IPS-18c (cell line): ENCODE measurements at regions not wholly inside any gene's neighbourhood (a gene's known extent, or its start where the extent isn't known, plus 50 kb on each side); places are given as distances from the start of the nearest gene placed in this dataset.
"Not testable (repeated sequence)": the region's sequence is repeated elsewhere in the genome, so short reads cannot be mapped to it uniquely, and the experiment has no call there.

Experiments used
- H3K4me3 ChIP-seq: 2 replicates; pipeline ENCODE4 v1.7.0; 2013; ENCODE audit warnings: low read depth, mild to moderate bottlenecking, low read length, moderate library complexity; ENCODE audit not compliant: insufficient read depth
- H3K9me3 ChIP-seq: one replicate; pipeline ENCODE4 v1.6.1; 2013; ENCODE audit warnings: mild to moderate bottlenecking, low read length, moderate library complexity; ENCODE audit not compliant: control insufficient read depth, insufficient read depth

DNA sequence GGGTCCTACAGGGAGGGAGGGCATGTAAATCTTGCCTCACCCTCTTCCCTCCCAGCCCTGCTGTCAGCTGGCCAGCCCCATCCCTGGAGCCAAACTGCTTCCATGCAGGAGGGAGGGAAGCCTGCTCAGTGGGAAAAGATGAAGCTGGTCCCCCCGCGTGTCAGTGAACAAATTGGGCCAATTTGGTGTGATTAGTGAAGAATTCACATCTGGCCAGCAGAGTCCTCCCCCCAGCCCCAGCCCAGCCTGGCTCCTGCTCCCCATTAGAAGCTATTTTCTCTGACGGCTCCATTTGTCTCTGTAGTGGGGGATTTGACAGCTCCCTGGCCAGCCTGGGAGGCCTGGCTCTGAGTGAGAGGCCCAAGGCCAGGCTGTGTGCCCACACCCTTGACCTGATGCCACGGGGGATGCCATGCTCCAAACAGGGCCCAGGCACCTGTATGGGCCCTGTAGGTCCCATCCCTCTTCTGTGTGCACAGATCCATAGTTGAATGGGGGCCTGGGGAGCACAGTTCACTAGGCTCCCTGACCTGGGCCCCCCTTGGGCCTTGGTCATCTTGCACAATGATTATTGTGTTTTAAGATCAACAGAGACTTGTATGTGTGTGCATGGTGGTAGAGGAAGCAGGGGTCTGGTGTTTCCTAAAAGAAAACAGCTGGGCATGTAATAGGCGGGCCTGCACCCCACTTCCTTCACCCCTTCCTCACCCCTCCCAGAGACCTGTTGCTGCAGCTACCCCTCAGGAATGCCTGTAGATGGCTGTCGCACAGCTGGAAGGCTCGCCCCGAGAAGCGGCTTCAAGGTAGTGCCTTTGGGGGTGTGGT lies 50.7 kb upstream of the TAC4 start:
- Histone ChIP-seq H3K4me3 (no peak overlapping the region), H3K9me3 (no peaks in the 10 kb centered on the region)

DNA sequence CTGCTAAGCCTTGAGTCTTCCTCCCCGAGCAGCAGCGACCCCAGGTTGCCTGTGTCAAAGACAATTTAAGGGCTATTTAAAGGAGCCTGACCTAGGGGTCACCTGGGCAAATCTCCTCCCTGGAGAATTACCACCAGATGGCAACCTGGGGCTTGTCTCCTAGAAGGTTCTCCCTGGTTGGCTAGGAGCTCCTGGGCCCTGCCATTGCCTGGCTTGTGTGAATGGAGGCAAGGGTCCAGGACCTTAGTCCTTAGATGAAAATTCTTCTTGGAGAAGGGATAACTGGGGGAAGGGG lies 51.3 kb upstream of the TAC4 start:
- H3K4me3 ChIP-seq, result no peak overlapping the region

DNA sequence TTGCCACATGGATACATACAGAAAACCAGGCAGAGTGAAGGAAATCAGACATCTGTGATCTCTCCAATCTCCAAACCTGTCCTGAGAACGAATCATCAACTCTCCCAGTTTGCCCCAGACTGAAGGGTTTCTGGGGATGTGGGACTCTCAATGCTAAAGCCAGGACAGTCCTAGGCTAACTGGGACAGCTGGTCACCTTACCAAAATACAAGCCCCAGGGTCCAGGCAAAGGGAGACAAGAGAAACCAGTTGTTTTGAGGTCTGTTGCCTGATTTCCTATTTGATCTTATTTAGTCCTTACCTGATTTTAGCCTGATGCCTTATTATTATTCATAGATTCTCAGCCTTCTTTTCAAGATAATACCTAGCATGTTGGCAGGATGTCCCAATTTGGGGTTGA lies 51.7 kb upstream of the TAC4 start:
- H3K9me3 ChIP-seq, result no peaks in the 10 kb centered on the region
- no peak overlapping the region for H3K4me3 ChIP-seq

More for the DNA sequence above, 51.3 kb upstream of the TAC4 start:
- no peaks in the 10 kb centered on the region for H3K9me3 ChIP-seq

DNA sequence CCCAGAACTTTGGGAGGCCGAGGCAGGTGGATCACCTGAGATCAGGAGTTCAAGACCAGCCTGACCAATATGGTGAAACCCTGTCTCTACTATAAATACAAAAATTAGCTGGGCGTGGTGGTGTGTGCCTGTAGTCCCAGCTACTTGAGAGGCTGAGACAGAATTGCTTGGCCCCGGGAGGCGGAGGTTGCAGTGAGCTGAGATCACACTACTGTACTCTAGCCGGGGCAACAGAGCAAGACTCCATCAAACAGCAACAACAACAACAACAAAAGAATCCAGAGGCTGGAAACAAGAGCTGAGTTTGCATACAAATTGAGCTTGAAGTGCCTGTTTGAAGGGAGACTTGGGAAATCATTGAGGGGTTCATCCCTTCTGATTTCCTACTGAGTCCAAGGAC lies 52.9 kb upstream of the TAC4 start:
- H3K9me3 ChIP-seq, H3K4me3 ChIP-seq: not testable (repeated sequence)

DNA sequence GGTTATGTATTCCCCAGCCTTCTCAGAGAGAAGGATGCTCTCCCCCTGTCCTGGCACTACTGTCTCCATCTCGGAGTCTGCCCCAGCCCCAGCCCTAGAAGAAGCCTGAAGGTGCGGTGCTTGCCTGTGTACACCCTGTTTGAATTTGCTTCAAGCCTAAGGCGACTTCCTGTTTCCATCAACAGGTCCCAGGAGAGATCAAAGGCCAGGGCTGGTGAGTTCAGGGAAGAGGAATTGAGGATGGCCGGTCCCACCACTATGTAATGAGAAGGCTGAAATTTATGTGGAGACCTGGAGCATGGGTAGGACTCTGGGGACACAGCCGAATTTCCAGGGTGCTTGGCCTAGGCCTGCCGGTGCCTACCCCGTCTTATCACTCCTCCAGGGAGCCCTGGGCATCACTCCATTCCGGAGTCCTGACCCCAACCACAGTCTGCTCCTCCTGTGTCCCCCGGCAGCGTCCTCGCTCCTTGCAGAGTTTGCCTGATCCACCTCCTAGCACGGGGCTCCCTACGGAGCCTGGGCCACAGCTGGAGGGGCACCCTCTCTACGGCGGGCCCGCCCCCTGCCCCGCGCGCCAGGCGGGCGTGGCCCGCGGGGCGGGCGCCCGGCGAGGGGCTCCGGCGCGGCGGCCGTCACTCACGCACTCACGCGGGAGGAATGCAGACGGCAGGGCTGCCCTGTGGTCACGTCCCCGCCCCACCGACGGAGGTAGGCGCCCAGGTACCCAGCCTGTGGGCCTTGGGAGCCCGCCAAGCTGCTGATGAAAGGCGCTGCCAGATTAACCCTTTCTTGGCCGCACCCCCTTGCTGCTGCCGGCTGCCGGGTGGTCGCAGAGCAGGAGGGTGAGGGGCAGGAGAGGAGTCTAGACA lies 53.8 kb upstream of the TAC4 start:
- Histone ChIP-seq H3K4me3 (peak overlapping the region; percentile 47), H3K9me3 (no peaks in the 10 kb centered on the region)

DNA sequence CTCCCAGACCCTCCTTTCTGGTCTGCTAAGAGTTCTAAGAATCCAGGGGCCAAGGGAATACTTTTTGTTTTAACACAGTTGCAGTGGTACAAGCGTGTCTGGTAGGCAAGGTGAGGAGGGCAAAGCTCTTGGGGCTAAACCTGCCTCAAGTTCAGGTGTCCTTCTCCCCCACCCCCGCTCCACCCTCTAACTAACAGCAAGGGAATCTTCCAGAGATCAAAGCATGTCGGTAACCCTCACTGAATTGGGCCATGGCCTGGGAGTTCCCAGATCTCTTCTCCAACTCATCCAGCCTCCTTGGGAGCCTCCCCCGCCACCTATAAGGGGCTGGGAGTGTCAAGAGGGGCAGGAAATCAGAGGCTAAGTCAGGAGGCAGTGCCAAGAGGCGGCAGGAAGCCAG lies 55.7 kb upstream of the TAC4 start:
- Histone ChIP-seq H3K9me3 (no peaks in the 10 kb centered on the region), H3K4me3 (no peak overlapping the region)

DNA sequence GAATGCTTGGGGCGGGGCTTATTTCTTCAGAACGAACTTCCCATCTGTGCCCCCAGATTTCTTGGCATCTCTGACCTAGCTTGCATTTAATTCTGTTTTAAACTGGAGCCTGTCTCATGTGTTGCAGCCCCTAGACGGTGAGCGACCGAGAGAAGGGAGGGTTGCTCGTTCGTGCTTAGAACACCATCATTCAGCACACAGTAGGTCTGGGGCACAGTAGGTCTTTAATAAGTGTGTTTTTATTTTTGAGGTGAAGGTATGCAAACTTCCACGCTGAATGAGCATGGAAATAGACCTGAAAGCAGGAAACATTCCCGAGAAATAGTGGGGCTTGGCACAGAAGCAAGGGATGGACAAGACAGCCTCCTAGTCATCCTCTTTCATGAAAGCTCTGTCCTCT lies 57.0 kb upstream of the TAC4 start:
- Histone ChIP-seq H3K9me3 (no peaks in the 10 kb centered on the region), H3K4me3 (no peak overlapping the region)

DNA sequence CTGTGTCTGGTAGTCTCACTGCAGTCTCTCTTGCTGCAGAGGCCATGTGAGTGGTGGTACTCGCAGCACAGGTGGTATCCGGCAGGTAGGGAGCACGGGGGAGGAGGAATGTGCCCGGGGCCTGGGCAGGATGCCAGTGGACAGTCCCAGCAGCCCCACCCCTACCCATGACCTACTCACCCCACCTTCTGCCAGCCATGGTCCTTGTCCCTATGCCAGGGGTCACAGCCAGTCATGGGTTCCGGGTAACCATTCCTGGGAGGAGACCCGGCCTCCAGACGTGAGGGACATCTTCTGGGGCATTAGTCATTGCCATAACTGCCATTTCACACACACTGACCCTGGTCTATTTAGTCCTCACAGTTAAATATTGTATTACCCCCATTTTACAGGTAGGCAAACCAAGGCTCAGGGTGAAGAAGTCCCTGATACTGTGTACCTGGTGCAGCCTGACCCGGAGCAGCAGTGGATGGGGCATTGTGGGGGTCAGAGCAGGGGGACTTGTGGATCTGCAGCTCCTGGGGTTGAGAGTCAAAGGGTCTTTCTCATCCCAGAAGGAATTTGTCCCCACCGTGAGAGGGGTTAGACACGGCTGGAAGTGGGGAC lies 58.8 kb upstream of the TAC4 start:
- H3K4me3 ChIP-seq, result no peak overlapping the region

DNA sequence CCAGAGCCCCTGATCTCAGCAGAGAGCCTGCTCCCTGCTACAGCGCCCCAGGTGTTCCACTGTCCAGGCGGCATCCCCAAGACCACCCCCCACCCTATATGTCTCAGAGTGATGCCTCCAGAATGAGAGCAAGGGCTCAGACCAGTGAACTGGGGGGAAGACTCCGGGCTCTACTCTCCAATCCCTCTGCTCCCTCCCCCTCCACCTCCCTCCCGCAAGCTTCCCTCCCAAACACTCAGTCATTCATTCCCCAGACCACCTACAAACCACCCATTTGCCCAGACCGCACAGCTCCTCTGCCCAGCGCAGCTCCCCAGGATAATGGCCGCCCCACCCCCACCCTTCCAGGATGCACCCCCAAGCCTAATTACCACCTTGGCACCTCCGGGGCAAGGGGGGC lies 59.4 kb upstream of the TAC4 start:
- Histone ChIP-seq H3K4me3 (no peak overlapping the region), H3K9me3 (peaks cover 2% of the 10 kb centered on the region)

More for the DNA sequence above, 58.8 kb upstream of the TAC4 start:
- H3K9me3 ChIP-seq, result peaks cover 2% of the 10 kb centered on the region

DNA sequence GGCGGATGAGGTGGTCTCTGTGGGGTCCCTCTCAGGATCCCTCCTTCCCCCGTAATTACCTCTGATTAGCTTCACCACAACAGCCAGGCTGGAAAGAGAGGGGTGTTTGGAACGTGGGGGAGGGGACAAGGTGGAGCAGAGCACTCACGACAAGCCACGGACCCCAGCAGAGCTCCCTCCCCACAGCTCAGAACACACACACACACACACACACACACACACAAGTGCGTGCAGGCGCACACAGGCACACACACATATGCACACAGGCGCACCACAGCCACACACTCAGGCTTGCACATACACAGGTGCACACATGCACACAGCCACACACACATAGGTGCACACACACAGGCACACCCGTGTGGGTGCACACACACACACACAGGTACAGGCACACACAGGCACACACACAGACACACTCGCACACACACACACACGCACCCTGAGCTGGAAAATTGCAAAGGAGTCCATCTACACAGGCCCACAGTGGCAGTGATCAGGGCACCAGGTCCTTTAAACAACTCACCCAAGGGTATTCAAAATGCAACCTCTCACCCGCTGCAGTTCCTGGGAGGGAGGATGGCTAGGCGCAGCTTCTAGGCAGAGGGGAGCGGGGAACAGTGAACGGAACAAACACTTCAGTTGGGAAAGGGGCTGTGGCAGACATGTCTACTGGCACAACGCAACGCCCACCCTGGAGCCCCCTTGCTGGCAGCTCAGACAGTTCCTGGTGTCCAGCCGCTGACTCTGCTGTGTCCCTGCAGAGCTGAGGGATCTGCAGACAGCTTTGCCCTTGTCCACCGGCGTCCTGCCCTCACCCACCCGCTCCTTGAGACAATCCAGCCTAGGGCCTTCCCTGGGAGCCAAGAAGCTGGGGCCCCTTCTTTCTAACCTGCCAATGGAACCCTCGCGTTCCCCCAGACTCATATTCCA lies 59.9 kb upstream of the DLX4 start:
- H3K9me3 ChIP-seq, result peaks cover 2% of the 10 kb centered on the region
- 0 out of 2 replicates have a peak overlapping the region, but pooled peaks have one; percentile 57 for H3K4me3 ChIP-seq

DNA sequence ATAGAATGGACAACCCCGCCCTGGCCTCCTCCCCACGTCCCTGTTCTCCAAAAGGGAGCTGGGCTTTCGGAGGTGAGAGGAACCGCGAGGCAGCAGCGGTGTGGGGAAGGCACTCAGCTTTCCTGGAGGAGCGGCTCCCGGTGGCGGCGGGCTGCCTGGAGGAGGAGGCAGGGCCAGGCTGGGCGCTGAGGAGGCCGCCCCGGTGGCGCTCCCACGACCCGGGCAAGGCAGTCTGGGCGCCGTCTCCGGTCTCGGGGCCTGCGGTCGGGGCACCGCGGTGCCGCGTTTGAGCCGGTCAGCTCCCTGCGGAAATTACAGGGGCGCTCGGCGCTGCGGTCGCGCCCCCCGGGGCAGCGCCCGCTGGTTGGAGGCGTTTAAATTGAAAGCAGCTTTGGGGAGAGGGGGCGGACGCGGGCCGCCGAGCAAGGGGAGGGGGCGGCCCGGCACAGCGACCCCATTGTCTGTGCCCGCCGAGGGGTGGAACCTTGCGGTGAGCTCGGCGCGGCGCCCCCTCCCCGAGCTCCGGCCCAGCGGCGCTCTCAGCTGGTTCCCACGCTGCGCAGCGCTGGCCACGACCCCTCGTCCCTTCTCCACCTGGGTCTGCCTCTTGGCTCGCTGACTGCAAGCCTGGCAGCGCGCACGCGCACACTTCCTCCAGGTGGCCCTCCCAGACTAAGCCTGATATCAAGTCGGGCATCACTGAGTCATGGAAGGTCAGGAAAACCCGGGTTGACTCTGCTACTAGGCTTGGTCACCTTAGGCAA lies 58.7 kb upstream of the DLX4 start:
- H3K9me3 ChIP-seq, result peaks cover 2% of the 10 kb centered on the region
- H3K4me3 ChIP-seq, result peak overlapping the region; percentile 57

DNA sequence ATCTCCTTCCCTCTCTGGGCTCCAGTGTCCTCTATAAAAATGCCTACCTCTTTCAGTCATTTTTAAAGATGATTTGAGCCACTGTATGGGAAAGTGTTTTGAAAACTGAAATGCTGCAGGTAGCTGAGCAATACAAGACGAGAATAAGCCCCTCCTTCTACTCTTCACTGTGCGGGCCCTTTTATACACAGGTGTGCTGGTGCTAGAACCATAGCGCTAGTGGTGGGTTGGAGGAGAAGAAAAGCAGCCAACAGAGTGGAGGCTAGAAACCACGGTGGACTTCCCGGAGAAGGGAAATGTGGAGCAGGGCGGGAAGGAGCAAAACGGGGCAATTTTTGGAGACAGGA lies 58.2 kb upstream of the DLX4 start:
- H3K4me3 ChIP-seq, result peak overlapping the region; percentile 57
- peaks cover 2% of the 10 kb centered on the region for H3K9me3 ChIP-seq

DNA sequence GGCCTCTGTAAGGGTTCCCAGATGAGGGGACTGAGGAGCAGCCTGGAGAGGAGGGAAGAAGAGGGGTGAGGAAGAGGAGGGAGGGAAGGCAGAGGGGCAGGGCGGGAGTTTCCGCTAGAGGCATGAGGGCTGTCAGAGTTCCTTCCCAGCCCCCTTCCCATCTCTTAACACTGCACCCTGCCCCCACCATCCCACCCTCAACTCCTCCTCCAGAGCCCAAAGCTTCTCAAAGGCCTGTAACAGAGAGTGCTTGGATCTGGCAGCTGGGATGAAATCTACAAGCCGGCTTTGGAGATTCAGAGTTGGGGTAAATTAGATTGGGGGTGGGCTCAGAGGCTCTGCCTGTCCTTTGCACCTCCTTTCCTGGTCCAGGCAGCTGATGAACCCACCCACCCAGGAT lies 57.3 kb upstream of the DLX4 start:
- Histone ChIP-seq H3K9me3 (peaks cover 2% of the 10 kb centered on the region), H3K4me3 (no peak overlapping the region)

DNA sequence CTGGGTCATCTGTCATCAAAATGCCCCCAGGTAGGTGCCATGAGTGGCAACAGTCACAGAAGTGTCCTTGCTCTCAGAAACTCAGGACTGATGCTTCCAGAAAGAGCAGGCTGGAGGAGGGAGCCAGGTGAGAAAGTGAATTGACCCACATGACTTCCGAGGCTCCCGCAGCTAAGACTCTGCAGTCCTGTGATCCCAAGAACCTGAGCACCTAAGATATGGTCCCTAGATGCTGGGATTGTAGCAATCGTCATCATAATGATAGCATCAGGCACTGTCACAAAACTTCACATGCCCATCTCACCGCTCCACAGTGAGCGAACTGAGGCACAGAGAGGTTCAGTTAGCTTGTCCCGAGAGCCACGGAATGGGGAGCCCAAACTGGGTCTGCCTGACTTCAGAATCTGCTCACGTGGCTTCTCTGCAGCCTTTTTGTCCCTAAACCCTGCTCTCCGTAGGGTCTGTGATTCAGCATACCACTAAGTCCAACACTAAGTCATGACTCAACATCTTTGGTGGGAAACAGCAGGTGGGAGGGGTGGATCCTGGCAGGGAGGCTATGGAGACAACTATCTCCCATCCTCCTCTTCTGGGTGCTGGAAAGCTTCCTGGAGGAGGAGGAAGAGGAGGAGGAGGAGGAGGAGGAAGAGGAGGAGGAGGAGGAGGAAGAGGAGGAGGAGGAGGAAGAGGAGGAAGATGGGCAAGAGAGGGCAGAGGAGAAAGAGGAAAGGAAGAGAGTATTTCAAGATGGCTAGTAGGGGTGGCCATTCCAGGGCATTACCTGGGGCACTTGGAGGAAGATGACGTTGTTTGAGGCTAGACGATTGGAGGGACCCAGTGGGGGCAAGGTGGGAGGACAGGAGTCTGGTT lies 55.5 kb upstream of the DLX4 start:
- peaks cover 2% of the 10 kb centered on the region for H3K9me3 ChIP-seq

DNA sequence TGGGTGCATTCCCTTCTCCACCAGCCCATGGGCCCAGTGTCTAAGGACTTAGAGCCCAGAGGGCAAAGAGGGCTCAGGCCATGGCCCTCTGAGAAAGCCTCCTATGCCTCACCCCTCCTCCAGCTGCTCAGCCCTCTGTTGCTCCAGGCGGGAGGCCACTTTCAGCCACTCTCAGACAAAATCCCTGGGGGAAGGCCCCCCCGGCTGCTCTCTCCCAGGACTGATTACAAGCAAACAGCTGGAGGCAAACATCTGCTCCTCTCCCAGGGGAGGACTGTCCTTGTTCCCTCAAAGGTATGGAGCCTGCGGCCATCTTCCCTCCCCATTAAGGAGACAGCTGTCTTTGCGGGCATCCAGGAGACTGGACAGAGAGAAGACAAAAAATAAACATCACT lies 54.9 kb upstream of the DLX4 start:
- peaks cover 2% of the 10 kb centered on the region for H3K9me3 ChIP-seq
- no peak overlapping the region for H3K4me3 ChIP-seq

More for the DNA sequence above, 55.5 kb upstream of the DLX4 start:
- no peak overlapping the region for H3K4me3 ChIP-seq

DNA sequence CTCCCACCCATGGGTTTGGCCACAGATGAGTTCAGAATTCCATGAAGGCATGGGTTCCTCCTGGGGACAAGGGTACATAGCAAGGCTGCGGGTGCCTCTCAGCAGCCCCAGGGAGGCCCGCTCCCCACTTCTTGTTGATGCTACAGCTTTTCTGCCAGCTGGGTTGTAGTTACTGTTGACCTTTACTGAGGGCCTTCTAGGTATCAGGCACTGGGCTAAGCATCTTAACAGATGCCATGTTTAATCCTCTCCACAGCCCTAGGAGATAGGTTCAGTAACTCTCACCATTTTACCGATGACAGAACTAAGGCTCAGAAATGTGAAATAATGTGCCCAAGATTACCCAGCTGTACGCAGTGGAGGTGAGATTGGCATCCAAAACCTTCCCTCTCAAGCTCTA lies 54.3 kb upstream of the DLX4 start:
- Histone ChIP-seq H3K9me3 (peaks cover 2% of the 10 kb centered on the region), H3K4me3 (no peak overlapping the region)
